ENCODE measurements at regions not wholly inside any gene's neighbourhood (a gene's known extent, or its start where the extent isn't known, plus 50 kb on each side); places are given as distances from the start of the nearest gene placed in this dataset.
"Not testable (repeated sequence)": the region's sequence is repeated elsewhere in the genome, so short reads cannot be mapped to it uniquely, and the experiment has no call there.

- in situ Hi-C loops (cut with MboI; ENCODE audit: low sequenced_read_pairs) = no loop called here
Observed at GRCh38 chr16:55059146-55059545, 128.5 kb downstream of the IRX5 start.

DNA sequence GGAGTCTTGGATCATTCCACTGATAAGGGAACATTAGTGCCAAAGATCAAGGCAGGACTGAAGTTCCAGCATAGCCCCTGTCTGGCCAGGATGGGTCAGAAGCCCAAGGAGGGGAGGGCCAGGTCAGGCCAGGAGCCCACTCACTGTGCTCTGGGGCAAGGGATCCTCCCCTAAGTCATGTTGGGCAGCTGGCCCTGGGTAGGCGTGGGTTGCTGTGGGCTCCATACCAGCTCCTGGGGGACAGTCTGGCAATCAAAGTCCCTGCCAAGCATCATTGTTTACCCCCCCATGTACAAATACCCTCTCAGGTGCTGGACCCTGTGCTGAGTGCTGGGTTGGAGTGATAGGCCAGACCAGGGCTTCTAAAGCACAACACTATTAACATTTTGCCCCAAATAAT lies 130.5 kb downstream of the IRX5 start:
- in situ Hi-C loops (cut with MboI; ENCODE audit: low sequenced_read_pairs) = no loop called here

GRCh38 chr16:55062442-55062841 lies 131.8 kb downstream of the IRX5 start:
- in situ Hi-C loops (cut with MboI; ENCODE audit: low sequenced_read_pairs) = no loop called here

DNA sequence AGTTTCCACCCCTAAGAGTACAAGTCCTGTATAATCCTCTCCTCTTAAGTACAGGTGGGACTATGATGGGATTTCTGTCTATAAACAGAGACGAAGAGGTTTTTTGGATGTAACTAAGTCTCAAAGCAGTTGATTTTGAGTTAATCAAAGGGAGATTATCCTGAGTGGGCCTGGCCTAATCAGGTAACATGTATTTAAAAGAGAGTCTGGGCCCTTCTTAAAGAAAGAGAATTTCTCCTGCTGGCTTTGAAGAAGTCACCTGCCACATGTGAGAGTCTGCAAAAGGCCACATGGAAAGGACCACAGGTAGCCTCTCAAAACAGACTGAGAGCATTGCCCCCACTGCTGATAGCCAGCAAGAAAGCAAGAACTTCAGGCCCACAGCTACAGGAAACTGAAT lies 142.3 kb downstream of the IRX5 start:
- in situ Hi-C loops (cut with MboI; ENCODE audit: low sequenced_read_pairs) = no loop called here

GRCh38 chr16:55073830-55074229 lies 143.2 kb downstream of the IRX5 start:
- in situ Hi-C loops (cut with MboI; ENCODE audit: low sequenced_read_pairs) = no loop called here

DNA sequence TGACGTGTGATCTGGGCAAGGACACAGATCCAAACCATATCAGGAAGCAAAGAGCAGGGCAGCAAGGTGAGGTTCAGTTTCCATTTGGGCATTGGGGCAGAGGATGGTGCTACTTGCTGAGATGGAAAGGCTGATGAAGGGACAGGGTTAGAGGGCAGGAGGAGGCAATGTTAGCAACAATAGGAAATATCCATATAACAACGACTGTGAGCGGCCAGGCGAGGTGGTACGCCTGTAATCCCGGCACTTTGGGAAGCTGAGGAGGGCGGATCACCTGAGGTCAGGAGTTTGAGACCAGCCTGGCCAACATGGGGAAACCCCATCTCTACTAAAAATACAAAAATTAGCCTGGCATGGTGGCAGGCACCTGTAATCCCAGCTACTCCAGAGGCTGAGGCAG lies 144.5 kb downstream of the IRX5 start:
- in situ Hi-C loops (cut with MboI; ENCODE audit: low sequenced_read_pairs) = not testable (repeated sequence)

GRCh38 chr16:55076053-55076452 lies 145.4 kb downstream of the IRX5 start:
- in situ Hi-C loops (cut with MboI; ENCODE audit: low sequenced_read_pairs) = no loop called here

GRCh38 chr16:55077266-55077665 lies 146.6 kb downstream of the IRX5 start:
- in situ Hi-C loops (cut with MboI; ENCODE audit: low sequenced_read_pairs) = no loop called here

GRCh38 chr16:55078153-55078552 lies 147.5 kb downstream of the IRX5 start:
- in situ Hi-C loops (cut with MboI; ENCODE audit: low sequenced_read_pairs) = no loop called here

DNA sequence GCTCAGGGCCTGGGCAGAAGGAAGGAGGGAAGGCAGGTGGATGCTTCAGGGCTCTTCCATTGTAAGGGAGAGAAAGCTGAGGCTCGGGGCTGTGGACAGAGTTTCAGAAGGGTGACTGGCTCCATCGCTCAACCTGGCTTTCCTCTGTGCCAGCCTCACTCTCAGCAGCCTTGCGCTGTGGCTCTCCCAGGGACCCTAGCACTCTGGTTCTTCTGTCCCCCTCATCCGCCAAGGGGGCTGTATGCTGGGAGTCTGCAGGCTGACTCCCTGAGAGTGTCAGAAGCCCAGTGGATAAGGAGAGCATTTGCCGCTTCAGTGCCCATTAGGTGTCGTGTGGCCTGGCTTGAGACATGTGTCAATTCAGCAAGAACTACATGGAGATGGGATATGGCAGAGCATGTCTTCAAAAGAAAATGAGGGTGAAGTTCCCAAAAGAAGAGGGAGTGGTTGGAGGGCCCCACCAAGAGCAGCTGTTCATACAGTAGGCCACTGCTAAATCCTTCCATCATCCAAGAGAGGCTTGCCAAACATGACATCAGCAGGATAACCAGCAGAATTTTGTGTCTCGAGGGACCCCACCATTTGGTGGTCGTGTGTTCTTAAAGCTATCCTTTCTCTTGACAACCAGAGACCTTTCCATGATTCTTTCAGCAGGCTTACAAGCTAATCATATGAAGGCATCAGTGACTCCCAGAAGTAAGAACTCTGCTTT lies 148.2 kb downstream of the IRX5 start:
- in situ Hi-C loops (cut with MboI; ENCODE audit: low sequenced_read_pairs) = no loop called here

DNA sequence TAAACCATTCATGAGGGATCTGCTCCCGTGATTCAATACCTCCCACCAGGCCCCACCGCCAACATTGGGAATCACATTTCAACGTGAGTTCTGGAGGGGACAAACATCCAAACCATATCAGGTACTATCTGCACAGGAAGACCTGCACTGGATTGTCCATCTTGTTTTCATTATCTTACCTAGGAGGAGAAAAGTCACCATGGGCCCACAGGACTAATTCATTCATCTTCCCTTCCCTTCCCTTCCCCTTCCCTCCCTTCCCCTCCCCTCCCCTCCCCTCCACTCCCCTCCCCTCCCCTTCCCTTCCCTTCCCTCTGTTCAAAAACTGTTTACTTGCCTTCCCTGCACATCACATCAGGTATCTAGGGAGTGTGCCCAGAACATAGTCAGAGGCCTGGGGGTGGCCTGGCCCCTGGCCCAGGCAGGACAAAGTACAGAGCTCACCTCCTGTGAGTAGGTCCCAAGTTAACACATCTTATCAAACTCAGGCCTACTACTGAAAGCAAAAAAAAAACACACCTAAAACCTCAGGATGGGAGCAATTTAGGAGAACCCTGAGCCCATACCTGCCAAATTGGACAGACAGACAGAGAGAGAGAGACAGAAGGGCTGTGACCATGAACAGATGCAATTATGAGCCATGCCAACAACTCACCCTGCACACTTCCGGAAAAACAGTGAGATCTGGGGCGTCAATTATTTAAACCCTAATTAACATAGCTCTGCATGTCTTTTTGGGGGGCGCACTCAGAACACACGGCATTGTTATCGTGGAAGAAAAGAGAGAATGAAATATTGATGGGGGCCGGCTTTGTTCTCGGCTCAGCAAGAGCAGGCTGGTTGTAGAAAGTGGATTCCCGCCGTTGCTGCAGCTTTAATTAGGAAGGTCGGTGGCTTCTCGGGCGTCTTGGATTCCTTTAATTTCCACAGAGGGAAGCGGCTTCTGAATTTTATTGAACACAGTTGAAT lies 151.2 kb downstream of the IRX5 start:
- in situ Hi-C loops (cut with MboI; ENCODE audit: low sequenced_read_pairs) = no loop called here

DNA sequence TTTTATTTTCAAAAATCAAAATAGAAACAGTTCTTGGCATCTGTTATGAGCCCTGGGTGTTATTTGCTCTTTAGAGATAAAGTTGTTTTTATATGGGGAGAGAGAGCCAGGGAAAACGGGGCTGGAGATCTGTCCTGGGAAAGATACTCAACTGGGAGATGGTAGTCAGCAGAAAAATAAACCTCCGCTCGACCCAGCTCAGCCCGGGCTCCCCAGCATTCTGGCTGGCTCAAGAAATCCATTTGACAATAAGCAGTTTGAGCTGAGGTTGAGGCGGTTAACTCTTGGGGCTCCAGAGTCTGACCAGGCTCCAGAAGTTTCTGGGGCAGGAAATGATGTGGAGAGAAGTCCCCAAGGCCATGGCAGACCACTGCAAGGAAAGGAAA lies 151.9 kb downstream of the IRX5 start:
- in situ Hi-C loops (cut with MboI; ENCODE audit: low sequenced_read_pairs) = no loop called here

GRCh38 chr16:55083052-55083451 lies 152.4 kb downstream of the IRX5 start:
- in situ Hi-C loops (cut with MboI; ENCODE audit: low sequenced_read_pairs) = no loop called here

GRCh38 chr16:55088098-55088497 lies 157.4 kb downstream of the IRX5 start:
- in situ Hi-C loops (cut with MboI; ENCODE audit: low sequenced_read_pairs) = no loop called here

DNA sequence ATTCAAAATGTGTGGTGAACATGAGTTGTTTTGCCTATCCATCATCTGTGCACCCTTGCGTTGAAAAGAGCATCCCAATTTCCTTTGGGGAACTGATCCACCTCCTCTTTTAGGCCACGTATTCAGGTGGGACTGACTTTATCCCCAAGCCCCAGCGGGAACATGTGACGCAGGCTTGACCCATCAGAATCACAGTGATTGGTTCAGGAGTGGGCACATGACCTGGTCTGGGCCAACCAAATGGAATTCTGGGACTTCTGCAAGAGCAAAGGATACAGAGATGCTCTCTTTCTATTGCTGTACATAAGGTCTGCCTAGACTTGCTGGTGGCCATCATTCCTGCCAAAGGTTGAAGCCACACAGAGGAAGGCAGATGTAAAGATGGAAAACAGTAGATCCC lies 158.9 kb downstream of the IRX5 start:
- in situ Hi-C loops (cut with MboI; ENCODE audit: low sequenced_read_pairs) = no loop called here

DNA sequence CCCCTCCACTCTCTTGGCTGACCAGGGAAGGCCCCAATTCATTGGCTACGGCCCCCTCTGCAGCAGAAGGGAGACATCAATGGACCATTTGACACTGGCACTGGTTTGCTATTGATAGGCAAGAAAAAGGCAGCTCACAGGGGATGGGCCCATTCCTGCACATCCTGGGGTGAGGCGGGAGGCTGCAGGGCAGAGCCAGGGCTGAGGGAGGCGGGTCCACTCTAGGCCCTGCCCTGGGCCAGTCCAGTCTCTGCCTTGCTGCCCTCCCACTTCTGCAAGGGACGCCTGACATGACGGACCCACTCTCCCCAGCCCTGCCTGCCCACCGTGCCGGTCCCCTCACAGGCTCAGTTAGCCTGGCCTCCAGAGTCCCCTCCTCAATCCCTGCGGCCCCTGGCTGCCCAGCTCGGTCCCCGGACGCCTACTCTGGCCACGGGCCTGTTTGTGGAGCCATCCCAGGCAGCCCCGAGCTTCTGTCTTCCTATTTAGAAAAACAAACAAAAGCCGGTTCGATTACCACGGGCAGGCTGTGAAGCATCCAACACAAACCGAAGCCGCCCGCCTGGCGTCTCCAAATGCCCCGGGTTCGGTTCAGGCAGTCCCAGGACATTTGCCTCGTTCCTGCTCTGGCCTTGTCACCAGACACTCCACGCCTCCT lies 160.7 kb downstream of the IRX5 start:
- in situ Hi-C loops (cut with MboI; ENCODE audit: low sequenced_read_pairs) = no loop called here

DNA sequence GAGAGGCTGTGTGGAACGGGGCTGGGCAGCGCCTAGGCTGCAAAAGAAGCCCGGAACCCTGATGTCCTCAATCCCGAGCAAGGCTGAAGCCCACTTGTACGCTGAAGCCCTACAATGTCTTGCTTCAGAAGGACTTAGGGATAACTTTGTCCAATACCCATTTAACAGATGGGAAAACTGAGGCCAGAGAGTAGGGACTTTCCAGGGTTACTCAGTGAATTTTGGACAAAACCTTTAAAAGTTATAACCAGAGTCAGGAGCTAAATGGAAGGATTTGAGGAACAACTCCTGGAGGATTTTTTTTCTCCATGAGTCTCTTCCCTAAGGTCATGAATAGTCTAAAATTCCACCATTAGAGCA lies 161.2 kb downstream of the IRX5 start:
- in situ Hi-C loops (cut with MboI; ENCODE audit: low sequenced_read_pairs) = no loop called here

DNA sequence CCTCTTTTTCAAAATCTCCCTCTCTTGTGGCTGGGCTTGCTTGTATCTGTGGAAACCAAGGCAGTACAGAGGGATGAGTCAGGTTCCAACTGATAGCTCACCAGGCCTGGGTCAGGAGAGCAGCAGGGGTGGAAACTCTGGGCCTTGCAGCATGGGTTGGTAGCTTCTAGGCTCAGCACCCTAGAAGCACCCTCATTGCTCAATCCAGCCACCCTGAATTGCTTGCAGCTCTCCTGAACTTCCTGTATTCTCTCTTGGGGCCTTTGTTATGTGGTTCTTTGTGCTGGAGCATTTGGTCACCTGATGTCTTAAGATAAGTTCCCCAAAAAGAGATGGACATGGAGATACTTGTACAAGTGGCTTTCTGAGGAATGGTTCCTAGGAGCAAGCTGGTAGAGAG lies 169.4 kb downstream of the IRX5 start:
- in situ Hi-C loops (cut with MboI; ENCODE audit: low sequenced_read_pairs) = no loop called here

GRCh38 chr16:55101026-55101425 lies 170.4 kb downstream of the IRX5 start:
- in situ Hi-C loops (cut with MboI; ENCODE audit: low sequenced_read_pairs) = no loop called here

DNA sequence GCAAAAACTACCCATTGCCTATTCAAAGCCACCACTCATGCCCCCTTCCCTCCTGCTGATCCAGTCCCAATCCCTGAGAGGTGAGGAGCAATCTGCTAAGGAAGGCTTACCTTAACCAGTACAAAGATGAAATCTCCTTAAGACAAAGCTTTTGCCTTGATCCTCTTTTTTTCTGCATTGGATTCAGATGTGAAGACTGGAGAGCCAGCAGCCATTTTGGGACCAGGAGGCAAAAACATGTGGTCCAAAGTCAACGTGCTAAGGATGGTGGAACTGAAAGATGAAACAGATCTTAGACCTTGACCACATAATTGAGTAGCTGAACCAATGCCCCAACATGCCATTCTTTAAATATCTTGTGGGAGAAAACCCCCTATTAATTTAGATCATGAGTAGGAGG lies 171.4 kb downstream of the IRX5 start:
- in situ Hi-C loops (cut with MboI; ENCODE audit: low sequenced_read_pairs) = no loop called here

- in situ Hi-C loops (cut with MboI; ENCODE audit: low sequenced_read_pairs) = no loop called here
Observed at GRCh38 chr16:55102531-55102930, 171.9 kb downstream of the IRX5 start.

DNA sequence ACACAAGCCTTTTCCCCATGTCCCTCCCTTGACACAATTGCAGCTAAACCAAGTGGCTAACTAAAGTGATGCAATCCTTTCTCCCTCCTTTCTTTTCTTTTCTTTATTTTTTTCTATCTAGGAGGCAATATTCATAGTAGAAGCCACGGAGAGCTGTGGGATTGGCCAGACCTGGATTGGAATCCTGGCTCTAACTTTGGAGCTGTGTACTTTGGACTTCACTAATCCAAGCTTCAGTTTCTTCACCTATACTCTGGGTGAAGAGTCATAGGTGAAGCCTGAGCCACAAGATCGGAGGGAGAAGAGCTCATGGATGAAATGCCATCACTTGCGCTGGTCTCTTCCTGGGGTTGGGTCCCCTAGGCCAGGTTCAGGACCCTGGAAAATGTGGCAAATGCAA lies 177.2 kb downstream of the IRX5 start:
- in situ Hi-C loops (cut with MboI; ENCODE audit: low sequenced_read_pairs) = no loop called here
